Bronchial epithelial cell (primary cell): ENCODE measurements at regions not wholly inside any gene's neighbourhood (a gene's known extent, or its start where the extent isn't known, plus 50 kb on each side); places are given as distances from the start of the nearest gene placed in this dataset.
"Not testable (repeated sequence)": the region's sequence is repeated elsewhere in the genome, so short reads cannot be mapped to it uniquely, and the experiment has no call there.

Experiments used
- DNase-seq: peaks from one replicate; pipeline ENCODE4 v3.0.0-alpha.2; 2010; ENCODE audit warnings: low read depth
- FAIRE-seq: peaks from 2 replicates; lab custom pipeline; 2011; peaks lifted over from hg19 to GRCh38; lab: Jason Lieb, UNC
- H3K27me3 ChIP-seq: 2 replicates; pipeline ENCODE4 v1.5.1; 2011; ENCODE audit warnings: low read length; ENCODE audit not compliant: control insufficient read depth, insufficient read depth
- H3K36me3 ChIP-seq: 2 replicates; pipeline ENCODE4 v1.5.1; 2011; ENCODE audit warnings: low read length; ENCODE audit not compliant: control insufficient read depth, insufficient read depth
- H3K4me3 ChIP-seq: 2 replicates; pipeline ENCODE4 v1.5.1; 2011; ENCODE audit warnings: mild to moderate bottlenecking, low read depth, low read length, control low read depth
- CTCF ChIP-seq: IDR thresholded peaks from 2 replicates; pipeline ENCODE4 v1.5.1; 2011; ENCODE audit warnings: mild to moderate bottlenecking, moderate library complexity, low read length, control low read depth, inconsistent platforms; ENCODE audit not compliant: insufficient read depth, severe bottlenecking

- DNase-seq = no peak
- FAIRE-seq = no peak
- no peaks in the 10 kb centered on the region for H3K36me3 ChIP-seq
- TF ChIP-seq CTCF = no peak
- peaks cover 10% of the 10 kb centered on the region for H3K27me3 ChIP-seq
- H3K4me3 ChIP-seq = no peak overlapping the region
Measured at GRCh38 chr10:100645613-100646392, 99.6 kb upstream of the PAX2 start.

GRCh38 chr10:100647928-100648327 is 97.5 kb upstream of the PAX2 start:
- TF ChIP-seq CTCF = no peak
- peaks cover 15% of the 10 kb centered on the region for H3K27me3 ChIP-seq
- peak; percentile 40 for FAIRE-seq

GRCh38 chr10:100650693-100651092 is 94.7 kb upstream of the PAX2 start:
- no peaks in the 10 kb centered on the region for H3K36me3 ChIP-seq
- H3K4me3 ChIP-seq = no peak overlapping the region
- TF ChIP-seq CTCF = no peak
- FAIRE-seq = no peak
- DNase-seq = no peak
- peaks cover 22% of the 10 kb centered on the region for H3K27me3 ChIP-seq

More at GRCh38 chr10:100647928-100648327, 97.5 kb upstream of the PAX2 start:
- no peaks in the 10 kb centered on the region for H3K36me3 ChIP-seq
- DNase-seq = peak; percentile 8
- H3K4me3 ChIP-seq = no peak overlapping the region

GRCh38 chr10:100651099-100651498 is 94.3 kb upstream of the PAX2 start:
- not testable (repeated sequence) for H3K4me3 ChIP-seq, H3K36me3 ChIP-seq, FAIRE-seq, DNase-seq
- peaks cover 26% of the 10 kb centered on the region for H3K27me3 ChIP-seq

- DNase-seq = no peak
- no peak overlapping the region for H3K4me3 ChIP-seq
- no peak for FAIRE-seq
- TF ChIP-seq CTCF = no peak
- H3K27me3 ChIP-seq = peaks cover 27% of the 10 kb centered on the region
- H3K36me3 ChIP-seq = no peaks in the 10 kb centered on the region
Measured at GRCh38 chr10:100651916-100652315, 93.5 kb upstream of the PAX2 start.

GRCh38 chr10:100652406-100653135 is 92.8 kb upstream of the PAX2 start:
- no peak for DNase-seq
- TF ChIP-seq CTCF = no peak
- Histone ChIP-seq H3K27me3 (peaks cover 29% of the 10 kb centered on the region), H3K36me3 (no peaks in the 10 kb centered on the region), H3K4me3 (no peak overlapping the region)
- FAIRE-seq = peak; percentile 66
